GM12878 (cell line): ENCODE measurements at regions not wholly inside any gene's neighbourhood (a gene's known extent, or its start where the extent isn't known, plus 50 kb on each side); places are given as distances from the start of the nearest gene placed in this dataset. TPM values are rescaled to one million over a fixed set of nuclear protein-coding genes. Genes with fewer than 3 reads are reported as not detected.

Source experiments
- ATAC-seq: fragments of 200-7000 bp; cut with Tn5 transposase; 3 replicates; pipeline ENCODE4 v1.9.1; 2020; ENCODE audit warnings: mild to moderate bottlenecking, moderate library complexity
- BruUV-seq: library from RNA; stranded (reverse); fragments of 400-500 nt; replicated peaks from 2 replicates; lab custom pipeline; 2021; lab: Mats Ljungman, UMichigan
- CTCF ChIA-PET: fragments of 300-600 bp; sonication (Branson Sonifier 250); formaldehyde crosslinking; extraction: SDS; loops from one replicate; lab custom pipeline; 2021; ENCODE audit warnings: inconsistent platforms; lab: Yijun Ruan, JAX
- POLR2A ChIA-PET: fragments of 350-600 bp; formaldehyde crosslinking; extraction: SDS; loops from one replicate; lab custom pipeline; 2021; ENCODE audit warnings: inconsistent platforms; lab: Charles Lee
- RAD21 ChIA-PET: fragments of 300-600 bp; sonication (Branson Sonifier 250); formaldehyde crosslinking; loops from one replicate; lab custom pipeline; 2023; ENCODE audit warnings: antibody characterized with exemption; ENCODE audit not compliant: unreplicated experiment; lab: Charles Lee
- SMC1A ChIA-PET: fragments of 300-600 bp; sonication (Branson Sonifier 250); formaldehyde crosslinking; loops from one replicate; lab custom pipeline; 2023; ENCODE audit not compliant: unreplicated experiment, uncharacterized antibody; lab: Charles Lee
- DNase-seq: peaks from one replicate; pipeline ENCODE4 v3.0.0-alpha.2; 2011; ENCODE audit warnings: low read depth, low spot score
- FAIRE-seq: peaks from 3 replicates; lab custom pipeline; 2011; peaks lifted over from hg19 to GRCh38; lab: Jason Lieb, UNC
- H2AFZ ChIP-seq: 2 replicates; pipeline ENCODE4 v1.6.0; 2011; ENCODE audit warnings: low read depth, low read length, control low read depth; ENCODE audit not compliant: control insufficient read depth
- H3K27ac ChIP-seq: 2 replicates; pipeline ENCODE4 v1.5.1; 2011; ENCODE audit warnings: control low read depth; ENCODE audit not compliant: control insufficient read depth, insufficient read depth
- H3K27me3 ChIP-seq, 2 experiments: replicated peaks in 1 of 2; 2 replicates each; pipeline versions ENCODE4 v1.6.0 to v1.6.1; 2011; ENCODE audit warnings: low read length in 1 of 2; ENCODE audit not compliant: control insufficient read depth in 2 of 2, insufficient read depth in 2 of 2
- H3K36me3 ChIP-seq, 2 experiments: 2 replicates each; pipeline ENCODE4 v1.5.1; 2011; ENCODE audit warnings: low read length in 1 of 2; ENCODE audit not compliant: control insufficient read depth in 2 of 2, insufficient read depth in 2 of 2
- H3K4me1 ChIP-seq: 2 replicates; pipeline ENCODE4 v1.6.1; 2011; ENCODE audit warnings: mild to moderate bottlenecking, low read length, moderate library complexity, mixed read lengths; ENCODE audit not compliant: control insufficient read depth, insufficient read depth
- H3K4me2 ChIP-seq: 2 replicates; pipeline ENCODE4 v1.6.0; 2011; ENCODE audit warnings: control low read depth; ENCODE audit not compliant: control insufficient read depth, insufficient read depth
- H3K4me3 ChIP-seq: fragments of 200-600 bp; sonication (generic); 2 replicates; pipeline ENCODE4 v1.5.1; 2016
- H3K79me2 ChIP-seq: 2 replicates; pipeline ENCODE4 v1.6.0; 2011; ENCODE audit warnings: low read length; ENCODE audit not compliant: control insufficient read depth, insufficient read depth
- H3K9ac ChIP-seq: 2 replicates; pipeline ENCODE4 v1.8.0; 2011; ENCODE audit warnings: low read length, control low read depth, mixed read lengths; ENCODE audit not compliant: control insufficient read depth, insufficient read depth
- H3K9me3 ChIP-seq: replicated peaks from 3 replicates; pipeline ENCODE4 v1.5.1; 2011; ENCODE audit warnings: mild to moderate bottlenecking, low read length; ENCODE audit not compliant: control insufficient read depth, insufficient read depth
- H4K20me1 ChIP-seq: 2 replicates; pipeline ENCODE4 v1.6.0; 2011; ENCODE audit not compliant: control insufficient read depth, insufficient read depth
- DPF2 ChIP-seq: fragments of 450-650 bp; IDR thresholded peaks from 2 replicates; pipeline ENCODE4 v1.6.1; 2017; ENCODE audit warnings: mild to moderate bottlenecking
- IRF4 ChIP-seq: IDR thresholded peaks from 2 replicates; pipeline ENCODE4 v1.6.1; 2011; ENCODE audit warnings: low read depth, low read length
- MTA3 ChIP-seq: IDR thresholded peaks from 2 replicates; pipeline ENCODE4 v1.6.1; 2012; ENCODE audit warnings: low read length, inconsistent platforms, borderline replicate concordance
- NFXL1 ChIP-seq: fragments of 450-650 bp; IDR thresholded peaks from 2 replicates; pipeline ENCODE4 v1.6.1; 2017; ENCODE audit warnings: antibody characterized with exemption, mild to moderate bottlenecking, borderline replicate concordance
- PAX8 ChIP-seq: fragments of 450-650 bp; IDR thresholded peaks from 2 replicates; pipeline ENCODE4 v1.6.1; 2017; ENCODE audit warnings: mild to moderate bottlenecking, moderate library complexity
- SMAD1 ChIP-seq: fragments of 450-650 bp; IDR thresholded peaks from 2 replicates; pipeline ENCODE4 v1.6.1; 2018; ENCODE audit warnings: mild to moderate bottlenecking, low read depth; ENCODE audit not compliant: partially characterized antibody
- WGBS: methylation state at CpG from one replicate; pipeline ENCODE4 v1.1.6; 2016; ENCODE audit warnings: low lambda C conversion rate; ENCODE audit not compliant: insufficient replicate concordance, insufficient coverage; ENCODE audit errors: missing lambda C conversion rate; 5-methylcytosine and 5-hydroxymethylcytosine counted together
- in situ Hi-C: fragments of 300-500 bp; cut with MboI; formaldehyde crosslinking; loops from 9 replicates; pipeline ENCODE4 v1.14.3; 2018; ENCODE audit warnings: mixed read lengths
- intact Hi-C: fragments of 100-400 bp; cut with micrococcal nuclease; formaldehyde crosslinking; loops from one replicate; pipeline ENCODE4 v1.14.2; 2022; ENCODE audit not compliant: unreplicated experiment
- small RNA-seq: library from RNA; depleted of rRNA; stranded (forward); fragments of <200 nt; gene quantifications from one replicate; pipeline ENCODE3, GENCODE V24; 2014

DNA sequence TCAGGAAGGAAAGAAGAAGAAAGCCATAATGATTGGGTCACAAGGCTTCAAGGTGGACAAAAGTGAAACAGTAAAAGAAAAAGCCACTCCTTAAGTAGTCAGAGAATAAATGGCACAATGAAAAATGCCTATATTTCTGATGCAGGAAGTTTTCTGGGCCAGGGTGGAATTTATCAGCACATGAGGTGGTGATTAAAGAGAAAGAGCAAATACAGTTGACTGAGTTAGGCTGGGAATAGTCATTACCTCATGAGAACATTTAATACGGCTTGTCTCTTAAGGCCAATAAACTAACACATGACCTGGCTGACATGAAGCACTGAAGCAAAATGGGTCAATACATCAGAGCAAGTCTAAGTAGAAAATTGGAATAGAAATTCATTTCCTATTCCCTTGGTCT lies 499.7 kb downstream of the TMTC2 start (continued):
- no peak for TF ChIP-seq PAX8
- no peak for TF ChIP-seq SMAD1
- TF ChIP-seq IRF4, result no peak
- TF ChIP-seq DPF2, result no peak
- no peak for TF ChIP-seq NFXL1

GRCh38 chr12:83185241-83185640 lies 498.5 kb downstream of the TMTC2 start:
- CTCF ChIA-PET, result no interaction called here
- H3K4me2 ChIP-seq, result no peak overlapping the region
- POLR2A ChIA-PET, result no interaction called here
- no peak for ATAC-seq
- H3K27me3 ChIP-seq, result no peaks in the 10 kb centered on the region
- BruUV-seq, result no TSS peak
- no peaks in the 10 kb centered on the region for H3K9me3 ChIP-seq
- intact Hi-C loops, result no loop called here
- H2AFZ ChIP-seq, result no peak overlapping the region
- no peak overlapping the region for H3K4me3 ChIP-seq
- no peaks in the 10 kb centered on the region for H3K79me2 ChIP-seq
- TF ChIP-seq MTA3, result no peak
- H3K9ac ChIP-seq, result no peak overlapping the region
- H4K20me1 ChIP-seq, result no peaks in the 10 kb centered on the region
- H3K27ac ChIP-seq, result no peak overlapping the region
- 0% methylated on average over 1 of the region's 1 CpG for WGBS
- no peaks in the 10 kb centered on the region for H3K36me3 ChIP-seq
- no peaks in the 10 kb centered on the region for H3K4me1 ChIP-seq
- FAIRE-seq, result no peak
- no peak for DNase-seq
- SMC1A ChIA-PET, result no interaction called here
- RAD21 ChIA-PET, result no interaction called here
- in situ Hi-C loops, result no loop called here

Small RNA genes lying in the stretch of these regions (small RNA-seq; reads per million reads assigned to genes)
- gene RF00334, result not detected
